ENCODE measurements at regions not wholly inside any gene's neighbourhood (a gene's known extent, or its start where the extent isn't known, plus 50 kb on each side); places are given as distances from the start of the nearest gene placed in this dataset.
"Not testable (repeated sequence)": the region's sequence is repeated elsewhere in the genome, so short reads cannot be mapped to it uniquely, and the experiment has no call there.

DNA sequence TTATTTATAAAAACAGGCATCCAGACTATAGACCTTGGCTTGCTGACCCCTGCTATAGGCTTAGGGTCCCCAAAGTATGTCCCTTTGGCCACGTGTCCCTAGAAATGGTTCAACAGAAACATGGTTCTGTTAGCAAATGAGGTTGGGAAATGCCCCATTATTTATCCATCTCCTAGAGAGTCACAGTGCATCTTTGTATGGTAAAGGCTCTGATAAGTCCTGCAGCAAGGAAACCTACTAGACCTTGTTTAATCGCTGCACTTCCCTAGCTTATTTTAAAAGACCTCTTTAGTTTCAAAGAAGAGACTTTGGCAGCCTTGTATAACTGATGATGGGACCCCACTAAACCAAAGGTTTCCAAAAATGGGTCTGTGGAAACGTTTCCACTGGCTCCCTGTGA is 471.5 kb downstream of the MED13L start:
- DNase-seq = no peak

DNA sequence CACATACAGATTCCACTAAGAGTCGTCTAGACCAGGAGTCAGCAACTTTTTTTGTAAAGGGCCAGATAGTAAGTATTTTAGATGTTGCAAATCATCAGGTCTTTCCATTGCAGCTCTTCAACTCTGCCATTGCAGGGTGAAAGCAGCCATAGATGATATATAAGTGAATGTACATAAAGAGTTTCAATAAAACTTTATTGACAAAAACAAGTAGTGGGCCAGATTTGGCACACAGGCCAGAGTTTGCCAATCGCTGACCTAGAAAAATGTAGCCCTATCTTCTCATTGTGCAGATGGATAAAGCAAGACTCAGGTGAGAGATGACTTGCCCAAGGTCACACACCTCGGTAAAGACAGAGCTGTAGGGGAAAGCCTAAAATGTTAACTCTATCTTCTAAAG is 474.7 kb downstream of the MED13L start:
- DNase-seq = no peak

DNA sequence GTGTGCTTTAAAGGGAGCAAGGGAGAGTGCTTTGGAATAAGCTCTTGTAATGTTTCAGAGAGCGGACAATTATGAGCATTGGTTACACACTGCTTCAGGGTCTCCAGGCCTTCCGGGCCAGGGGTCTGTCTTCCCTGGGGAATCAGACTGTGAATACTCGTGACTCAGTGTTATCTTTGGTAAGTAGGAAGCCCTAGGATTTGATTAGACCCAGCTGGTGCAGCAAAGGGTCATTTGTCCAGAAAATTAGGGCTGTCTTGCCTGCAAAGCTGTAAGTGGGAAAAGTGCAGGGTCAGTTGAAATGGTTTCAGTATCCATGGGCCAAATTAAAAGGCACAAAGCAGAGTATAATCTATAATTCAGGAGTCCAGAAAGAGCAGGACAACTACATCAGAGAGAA is 475.6 kb downstream of the MED13L start:
- no peak for DNase-seq

DNA sequence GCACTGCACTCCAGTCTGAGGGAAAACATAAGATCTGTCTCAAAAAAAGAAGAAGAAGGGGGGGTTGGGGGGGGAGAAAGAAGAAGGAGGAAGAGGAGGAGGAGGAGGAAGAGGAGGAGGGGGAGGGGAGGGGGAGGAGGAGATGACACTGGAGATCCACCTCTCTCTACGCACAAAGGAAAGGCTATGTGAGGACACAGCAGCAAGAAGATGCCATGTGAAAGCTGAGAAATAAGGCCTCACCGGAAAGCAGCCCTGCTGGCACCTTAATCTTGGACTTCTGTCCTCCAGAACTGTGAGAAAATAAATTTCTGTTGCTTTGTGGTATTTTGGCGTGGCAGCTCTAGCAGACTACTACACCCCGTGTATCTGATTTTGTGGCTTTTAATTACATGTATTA is 477.9 kb downstream of the MED13L start:
- DNase-seq = no peak

DNA sequence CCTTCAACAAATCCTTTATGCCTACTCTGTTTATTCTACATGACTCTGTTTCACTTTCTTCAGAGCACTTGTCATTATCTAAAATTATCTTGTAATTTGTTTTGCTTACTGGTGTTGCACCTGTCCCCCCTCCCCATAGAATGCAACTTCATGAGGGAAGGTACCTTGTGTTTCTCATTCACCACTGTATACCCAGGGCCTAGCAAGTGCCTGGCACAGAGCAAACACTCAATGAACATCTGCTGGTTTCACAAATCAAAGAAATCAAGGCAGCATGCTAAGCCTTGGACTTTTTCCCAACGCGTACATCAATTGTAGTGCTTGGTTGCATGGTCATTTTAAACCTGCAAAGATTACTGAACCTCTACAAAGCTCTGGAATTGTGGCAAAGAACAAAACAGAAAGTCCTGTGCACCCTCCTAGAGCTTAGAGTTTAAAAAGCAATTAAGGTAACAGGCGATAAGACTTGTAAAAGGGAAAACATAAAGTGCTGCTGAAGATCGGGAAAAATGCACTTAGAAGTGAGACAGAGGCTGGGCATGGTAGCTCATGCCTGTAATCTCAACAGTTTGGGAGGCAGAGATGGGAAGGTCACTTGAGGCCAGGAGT is 479.1 kb downstream of the MED13L start:
- no peak for DNase-seq

DNA sequence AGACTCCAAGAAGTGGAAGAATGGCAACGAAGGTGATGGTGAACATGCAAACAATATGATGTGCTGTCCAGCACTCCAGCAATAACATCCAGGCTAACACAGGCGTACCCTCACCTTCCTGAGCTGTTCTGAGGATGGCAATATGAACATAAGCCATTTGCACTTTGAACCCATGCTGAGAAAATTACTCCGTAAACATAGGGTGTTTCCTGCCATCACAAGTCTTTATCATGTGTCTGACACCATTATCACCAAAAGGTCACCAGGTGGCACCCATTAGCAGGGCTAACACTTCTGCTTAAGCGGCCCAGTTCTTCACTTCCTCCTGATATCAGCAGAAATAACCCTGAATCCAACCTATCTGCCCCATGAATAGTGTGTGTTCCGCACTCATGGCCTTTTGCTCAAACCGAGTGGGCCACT is 482.8 kb downstream of the MED13L start:
- DNase-seq = peak; percentile 38

DNA sequence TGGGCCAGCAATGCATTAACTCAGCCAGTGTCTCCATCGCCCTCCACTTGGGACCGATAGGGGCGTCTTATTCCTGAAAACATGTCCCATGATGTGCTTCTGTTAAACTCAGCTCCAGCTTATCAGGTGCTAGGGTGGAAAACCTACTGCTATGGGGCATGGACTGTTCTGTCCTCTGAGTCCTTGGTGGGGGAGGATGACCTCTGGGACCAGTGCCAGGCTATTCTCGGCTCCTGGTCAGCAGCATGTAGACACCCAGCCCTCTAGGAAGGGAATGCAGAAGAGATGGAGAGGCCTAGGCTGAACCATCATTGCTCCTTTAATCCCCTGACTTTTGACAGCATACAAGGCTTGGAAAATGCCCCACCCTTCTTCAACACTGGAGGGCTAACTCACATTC is 486.2 kb downstream of the MED13L start:
- no peak for DNase-seq

DNA sequence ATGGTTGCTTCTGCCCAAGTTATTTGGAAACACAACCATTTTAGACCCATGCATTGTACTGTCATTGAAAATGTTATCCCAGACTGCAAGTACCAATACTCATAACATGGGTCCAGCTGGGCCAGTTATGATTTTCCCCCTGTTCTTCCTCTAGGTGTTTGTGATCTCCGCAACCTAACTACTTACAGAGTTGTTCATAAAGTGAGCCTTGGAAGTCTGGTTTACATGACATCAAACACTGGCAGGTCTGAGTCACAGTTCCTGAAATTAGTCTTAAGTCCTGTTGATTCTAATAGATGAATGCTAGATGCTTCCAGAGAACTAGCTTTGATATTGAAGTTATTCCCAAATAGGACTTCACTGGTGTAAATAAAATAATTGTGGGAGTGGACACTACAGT is 487.0 kb downstream of the MED13L start:
- no peak for DNase-seq

DNA sequence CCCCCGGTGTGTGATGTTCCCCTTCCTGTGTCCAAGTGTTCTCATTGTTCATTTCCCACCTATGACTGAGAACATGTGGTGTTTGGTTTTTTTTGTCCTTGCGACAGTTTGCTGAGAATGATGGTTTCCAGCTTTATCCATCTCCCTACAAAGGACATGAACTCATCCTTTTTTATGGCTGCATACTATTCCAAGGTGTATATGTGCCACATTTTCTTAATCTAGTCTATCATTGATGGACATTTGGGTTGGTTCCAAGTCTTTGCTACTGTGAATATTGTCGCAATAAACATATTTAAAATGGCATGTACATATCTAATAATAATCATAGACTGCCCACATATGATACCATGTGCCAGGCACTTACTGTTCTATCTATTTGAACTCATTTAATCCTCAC is 491.0 kb downstream of the MED13L start:
- not testable (repeated sequence) for DNase-seq

DNA sequence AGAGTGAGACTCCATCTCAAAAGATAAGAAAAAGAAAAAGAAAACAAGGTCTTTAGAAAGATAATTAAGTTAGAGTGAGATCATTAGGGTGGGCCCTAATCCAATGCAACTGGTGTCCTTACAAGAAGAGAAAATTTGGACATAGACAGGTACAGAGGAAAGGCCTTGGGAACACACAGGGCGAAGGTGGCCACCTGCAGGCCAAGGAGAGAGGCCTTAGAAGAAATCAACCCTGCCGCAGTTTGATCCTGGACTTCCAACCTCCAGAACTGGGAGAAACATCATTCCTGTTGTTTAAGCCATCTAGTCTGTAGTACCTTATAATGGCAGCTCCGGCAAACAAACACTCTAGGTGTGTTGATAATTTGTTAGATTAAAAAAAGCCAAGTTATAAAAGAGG is 491.9 kb downstream of the MED13L start:
- no peak for DNase-seq

DNA sequence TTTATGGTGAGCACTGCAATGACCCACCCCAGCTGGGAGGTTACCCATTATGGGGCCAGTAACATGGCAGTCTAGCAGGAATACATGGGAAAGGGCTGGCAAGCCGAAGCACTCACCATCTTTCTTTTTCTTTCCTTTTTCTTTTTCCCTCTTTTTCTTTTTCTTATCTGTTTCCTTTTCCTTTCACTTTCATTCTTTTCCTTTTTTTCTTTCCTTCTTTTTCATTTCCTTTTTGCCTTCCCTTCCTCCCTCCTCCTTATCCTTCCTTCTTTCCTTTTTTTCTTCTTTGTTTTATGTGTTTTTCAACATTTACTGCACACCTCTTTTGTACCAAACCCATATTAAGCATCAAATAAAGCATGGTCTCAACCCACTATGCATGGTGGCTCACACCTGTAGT is 501.1 kb downstream of the MED13L start:
- DNase-seq = no peak

DNA sequence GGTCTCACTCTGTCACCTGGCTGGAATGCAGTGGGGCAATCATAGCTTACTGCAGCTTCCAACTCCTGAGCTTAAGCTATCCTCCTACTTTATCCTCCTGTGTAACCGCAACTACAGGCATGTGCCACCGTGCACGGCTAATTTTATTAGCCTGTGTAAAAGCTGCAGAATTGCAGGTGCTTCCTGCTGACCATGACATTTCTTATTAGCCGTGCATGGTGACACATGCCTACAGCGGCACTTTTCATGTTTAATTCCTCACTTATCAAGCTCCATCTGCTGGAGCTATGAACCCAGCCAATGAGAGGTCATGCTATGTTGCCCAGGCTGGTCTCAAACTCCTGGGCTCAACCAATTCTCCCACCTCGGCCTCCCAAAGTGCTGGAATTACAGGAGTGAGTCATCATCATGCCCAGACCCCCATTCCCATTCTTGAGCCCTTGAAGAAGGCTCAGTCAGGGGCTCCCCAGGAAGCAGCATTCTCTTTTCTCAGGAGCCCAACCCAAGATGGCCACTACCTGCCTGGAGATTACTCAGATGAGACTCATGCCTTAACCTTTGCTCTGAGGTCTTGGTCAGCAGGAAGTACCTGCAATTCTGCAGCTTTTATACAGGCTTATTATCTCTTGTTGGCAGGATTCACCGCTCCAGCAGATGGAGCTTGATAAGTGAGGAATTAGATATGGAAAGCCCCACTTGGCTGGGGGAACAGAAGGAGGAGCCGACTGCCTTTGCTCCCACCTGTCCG is 503.2 kb downstream of the MED13L start:
- DNase-seq = no peak

DNA sequence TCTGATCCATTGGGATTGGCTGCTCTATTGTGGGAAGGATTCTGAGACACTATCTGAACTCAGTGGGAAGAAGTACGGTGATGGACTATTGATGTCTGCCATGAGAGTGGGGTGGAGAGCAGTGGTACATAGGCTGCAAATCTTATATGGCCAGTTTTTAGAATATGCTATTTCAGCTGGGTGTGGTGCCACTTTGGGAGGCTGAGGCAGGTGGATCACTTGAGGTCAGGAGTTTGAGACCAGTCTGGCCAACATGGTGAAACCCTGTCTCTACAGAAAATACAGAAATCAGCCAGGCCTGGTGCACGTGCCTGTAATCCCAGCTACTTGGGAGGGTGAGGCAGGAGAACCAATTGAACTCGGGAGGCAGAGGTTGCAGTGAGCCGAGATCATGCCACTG is 505.9 kb downstream of the MED13L start:
- DNase-seq = no peak

DNA sequence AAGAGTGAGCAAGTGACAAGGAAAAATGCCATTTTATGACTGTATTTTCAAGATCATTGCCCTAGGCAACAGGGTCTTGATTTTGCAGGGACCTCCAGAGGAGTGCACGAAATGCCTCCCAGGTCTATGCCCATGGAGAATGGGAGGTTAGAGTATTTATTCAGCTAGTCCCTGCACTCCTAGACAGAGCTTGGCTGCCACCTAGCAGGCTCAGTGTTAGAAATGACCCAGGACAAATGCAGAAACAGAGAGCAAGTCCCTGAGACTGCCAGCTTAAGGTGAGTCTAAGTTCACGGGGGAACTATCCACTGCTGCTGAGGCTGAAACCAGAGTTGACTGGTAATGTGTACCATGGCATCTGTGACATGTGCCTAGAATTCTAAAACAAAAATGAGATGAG is 506.4 kb downstream of the MED13L start:
- no peak for DNase-seq

DNA sequence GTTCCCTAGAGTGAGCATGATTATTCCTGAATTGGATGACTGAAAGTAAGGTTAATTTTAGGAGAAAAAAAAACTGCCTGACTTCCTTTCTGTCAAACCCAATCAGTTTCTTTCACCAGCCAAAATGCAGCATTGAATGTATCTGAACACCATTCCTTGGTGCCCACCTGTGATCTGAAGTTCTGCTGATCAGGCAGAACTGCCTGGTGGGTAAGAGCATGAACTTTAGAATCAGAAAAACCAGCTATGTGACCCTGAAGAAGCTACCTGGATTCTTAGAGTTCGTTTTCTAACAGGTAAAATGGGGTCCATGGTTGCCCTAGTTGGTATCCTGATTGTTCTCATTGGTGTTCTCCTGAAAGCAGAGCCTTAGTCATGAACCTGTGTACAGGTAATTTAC is 506.9 kb downstream of the MED13L start:
- no peak for DNase-seq

DNA sequence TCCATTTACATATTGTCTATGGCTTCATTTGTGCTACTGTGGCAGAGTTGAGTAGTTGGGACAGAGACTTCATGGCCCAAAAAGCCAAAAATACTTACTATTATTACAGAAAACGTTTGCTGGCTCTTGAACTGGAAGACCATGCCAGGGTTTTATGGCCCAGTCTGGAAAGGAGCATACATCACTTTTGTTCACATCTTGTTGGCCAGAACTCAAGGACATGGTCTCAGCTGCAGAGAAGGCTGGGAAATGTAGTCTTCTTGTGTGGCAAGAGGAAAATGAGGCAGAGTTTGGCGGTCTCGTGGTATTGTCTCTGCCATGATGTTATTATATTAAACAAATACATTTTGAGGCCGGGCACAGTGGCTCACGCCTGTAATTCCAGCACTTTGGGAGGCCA is 509.6 kb downstream of the MED13L start:
- no peak for DNase-seq

DNA sequence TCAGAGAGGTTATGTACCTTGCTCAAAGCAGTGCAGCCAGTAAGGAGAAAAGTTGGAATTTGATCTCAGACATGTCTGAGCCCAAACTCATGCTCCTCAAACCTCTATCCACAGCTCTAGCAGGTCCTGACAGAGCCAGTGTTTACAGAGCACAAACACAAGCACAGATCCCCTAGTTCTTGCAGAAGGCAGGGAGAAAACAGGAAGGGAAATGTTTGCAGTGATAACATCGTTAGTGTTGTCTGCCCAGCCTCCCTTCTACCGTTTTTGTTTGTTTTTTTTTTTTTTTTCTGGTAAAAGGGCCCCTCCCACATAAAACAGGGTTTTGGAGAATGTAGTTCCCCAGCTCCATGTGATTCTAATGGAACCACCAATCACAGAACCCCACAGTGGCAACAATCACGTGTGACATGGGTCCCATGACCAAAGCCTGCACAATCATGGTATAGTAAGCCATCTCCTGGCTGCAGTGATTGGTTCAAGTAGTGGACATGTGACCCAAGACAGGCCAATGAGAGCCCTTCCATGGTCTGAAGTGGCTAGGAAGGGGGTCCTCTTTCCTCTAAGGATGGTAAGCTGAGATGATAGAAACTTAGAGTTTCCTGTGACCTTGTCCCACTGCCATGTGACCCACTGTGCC is 513.4 kb downstream of the MED13L start:
- DNase-seq = no peak

DNA sequence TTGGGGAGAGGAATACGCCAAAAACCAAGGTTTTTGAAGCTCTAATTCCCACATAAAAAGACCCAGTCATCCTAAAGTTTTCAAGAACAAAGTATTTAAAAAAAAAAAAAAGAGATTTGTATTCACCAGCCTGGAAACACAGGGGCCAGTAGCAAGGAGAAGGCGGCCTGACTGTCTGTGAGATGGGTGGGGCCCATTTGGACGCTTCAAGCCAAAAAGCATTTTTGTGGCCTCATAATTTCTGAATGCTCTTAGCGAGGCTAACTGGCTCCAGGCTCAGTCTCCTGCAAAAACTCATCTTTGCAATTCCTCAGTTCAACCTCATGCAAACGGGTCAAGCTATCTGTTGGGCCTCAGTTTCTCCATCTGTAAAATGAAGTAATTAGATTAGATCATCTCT is 514.1 kb downstream of the MED13L start:
- no peak for DNase-seq

DNA sequence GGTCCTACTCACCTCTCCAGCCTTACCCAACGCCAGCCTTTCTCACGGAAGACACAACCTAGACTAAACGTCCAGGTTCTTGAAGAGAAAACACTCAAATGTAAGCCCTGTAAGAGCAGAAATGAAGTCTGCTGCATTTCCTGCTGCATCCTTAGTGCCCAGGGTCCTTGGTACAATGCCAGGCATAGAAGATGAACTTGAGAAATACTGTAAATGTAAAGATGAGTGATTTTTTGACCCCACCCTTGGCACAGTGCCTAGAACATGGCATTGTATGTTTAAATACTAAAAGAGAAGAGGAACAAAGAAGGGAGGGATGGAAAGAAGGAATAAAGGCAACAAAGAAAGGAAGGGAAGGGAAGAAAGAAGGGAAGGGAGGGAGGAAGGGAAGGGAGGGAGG is 514.6 kb downstream of the MED13L start:
- no peak for DNase-seq

DNA sequence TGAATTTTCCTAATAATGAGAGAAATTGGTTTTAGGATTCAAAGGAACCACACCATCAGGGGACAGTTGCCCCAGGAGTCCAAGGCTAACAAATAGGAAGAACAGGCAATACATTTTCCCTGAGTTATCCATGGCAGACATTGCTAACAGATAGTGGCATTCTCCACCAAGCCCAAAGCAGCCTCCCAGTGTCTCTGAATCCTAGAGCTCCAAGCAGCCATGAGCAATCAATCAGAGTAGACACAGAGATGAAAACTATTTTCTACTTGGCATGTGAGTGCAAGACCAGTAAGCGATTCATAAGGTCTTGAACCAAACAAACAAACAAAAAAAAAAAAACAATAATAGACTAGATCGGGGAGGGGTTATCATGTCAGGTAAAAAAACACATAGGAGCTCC is 515.7 kb downstream of the MED13L start:
- no peak for DNase-seq

DNA sequence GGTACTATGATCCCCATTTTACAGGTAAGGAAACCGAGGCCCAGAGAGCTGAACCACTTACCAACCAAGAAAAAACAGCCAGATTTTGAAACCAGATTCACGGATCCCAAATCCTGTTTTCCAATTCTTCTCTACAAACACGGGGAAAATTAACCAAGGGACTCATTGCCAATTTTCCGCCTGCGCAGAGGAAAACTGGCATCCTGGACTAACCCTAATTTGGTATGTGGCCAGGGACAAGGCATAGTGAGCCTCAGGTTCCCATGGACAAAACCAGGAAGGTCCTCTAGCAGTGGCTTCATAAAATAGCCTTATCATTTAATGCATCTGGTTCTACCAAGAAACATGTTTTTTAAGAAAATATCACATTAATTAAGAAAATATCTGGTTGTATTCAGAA is 517.3 kb downstream of the MED13L start:
- no peak for DNase-seq

DNA sequence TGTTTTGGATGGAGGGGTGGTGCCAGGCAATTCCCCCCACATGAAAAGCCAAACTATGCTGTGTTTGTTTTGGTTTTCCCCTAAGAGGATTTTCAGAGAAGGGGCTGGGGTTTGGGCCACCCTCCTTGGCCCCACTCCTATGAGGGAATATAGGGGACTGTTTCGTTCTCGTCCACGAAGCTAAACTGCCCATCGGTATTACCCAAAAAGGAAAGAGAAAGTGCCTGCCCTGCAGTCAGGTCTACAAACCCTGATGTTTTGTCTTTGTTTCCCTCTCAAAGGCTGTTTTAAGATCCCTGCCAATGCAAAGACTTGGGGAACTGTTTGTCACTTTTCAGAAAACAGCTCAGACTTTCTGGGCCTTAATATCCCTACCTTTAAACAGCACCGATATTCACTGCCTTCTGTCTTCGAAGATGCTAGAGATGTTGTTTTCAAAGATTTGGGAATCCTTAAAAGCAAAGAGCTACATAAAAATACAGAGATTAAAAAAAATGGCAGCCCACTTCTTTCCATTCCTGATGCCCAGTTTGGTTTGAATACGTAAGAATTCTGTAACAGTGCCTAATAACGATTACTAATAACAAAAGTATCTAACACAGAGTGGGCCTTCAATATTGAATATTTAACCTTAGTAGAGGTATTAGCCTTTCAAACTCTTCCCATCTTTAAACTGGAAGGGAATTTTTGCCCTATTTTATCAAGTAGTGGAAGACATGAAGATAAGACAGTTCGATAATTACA is 518.4 kb downstream of the MED13L start:
- DNase-seq = no peak

DNA sequence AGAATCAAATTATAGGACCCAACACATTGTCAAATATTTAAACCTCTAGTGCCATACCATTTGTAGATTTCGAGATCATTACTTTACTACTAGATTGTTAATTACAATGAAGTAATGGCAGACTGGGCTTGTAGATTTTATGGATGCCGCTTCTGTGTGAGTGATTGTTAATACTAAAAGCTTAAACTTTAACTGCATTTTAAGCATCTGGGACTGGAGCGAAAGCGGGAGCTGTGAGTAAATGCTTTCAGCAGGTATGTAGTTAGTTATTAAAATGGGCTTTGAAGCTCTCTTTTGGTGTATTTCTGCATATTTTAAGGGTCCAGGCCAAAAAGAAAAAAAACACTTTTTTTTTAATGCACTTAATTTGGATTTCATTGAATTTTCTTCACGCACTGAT is 519.3 kb downstream of the MED13L start:
- DNase-seq = no peak

DNA sequence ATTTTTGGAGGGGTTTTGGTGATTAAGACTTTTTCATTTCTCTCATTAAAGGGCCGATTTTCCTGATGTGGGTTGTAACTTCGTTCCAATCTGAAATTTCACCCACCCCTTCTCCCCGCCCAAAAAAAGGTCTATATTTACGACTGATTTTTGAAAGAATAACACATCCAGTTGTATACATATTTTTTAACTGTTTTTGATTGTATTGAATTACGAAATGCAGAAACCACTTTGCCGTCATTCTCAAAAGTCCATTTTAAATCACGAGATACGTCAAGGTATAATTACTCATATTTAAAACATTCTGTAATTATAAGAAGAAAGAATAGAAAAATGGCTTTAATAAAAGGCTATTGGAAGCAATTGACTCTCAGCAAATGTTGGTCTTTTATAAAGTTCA is 520.7 kb downstream of the MED13L start:
- no peak for DNase-seq
